HG02763 (cell line): ENCODE measurements at regions not wholly inside any gene's neighbourhood (a gene's known extent, or its start where the extent isn't known, plus 50 kb on each side); places are given as distances from the start of the nearest gene placed in this dataset.
"Not testable (repeated sequence)": the region's sequence is repeated elsewhere in the genome, so short reads cannot be mapped to it uniquely, and the experiment has no call there.

Experiments
- ATAC-seq: cut with Tn5 transposase; IDR thresholded peaks from one replicate; pipeline ENCODE4 v1.9.1; 2021; ENCODE audit warnings: mild to moderate bottlenecking, moderate library complexity; ENCODE audit not compliant: unreplicated experiment

- ATAC-seq: no peak
Observed at GRCh38 chr3:182124187-182124586, 412.5 kb downstream of the SOX2 start.

DNA sequence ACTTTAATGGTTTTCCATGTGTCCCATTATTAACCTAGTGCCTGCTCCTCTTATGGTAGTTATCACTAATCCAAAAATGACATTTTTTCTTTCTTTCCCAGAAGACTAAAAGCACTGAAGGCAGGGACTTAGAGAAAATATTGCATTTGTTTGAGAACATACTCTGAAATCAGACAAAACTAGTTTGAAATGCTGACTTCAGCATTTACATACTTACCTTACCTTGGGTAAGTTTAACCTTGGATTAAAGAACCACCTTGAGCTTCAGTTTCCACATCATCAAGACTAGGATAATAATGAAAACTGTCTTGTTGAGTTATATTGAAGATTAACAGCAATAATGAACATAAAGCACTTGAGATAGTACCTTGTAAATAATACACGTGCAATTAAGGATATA, 413.0 kb downstream of the SOX2 start:
- no peak for ATAC-seq

DNA sequence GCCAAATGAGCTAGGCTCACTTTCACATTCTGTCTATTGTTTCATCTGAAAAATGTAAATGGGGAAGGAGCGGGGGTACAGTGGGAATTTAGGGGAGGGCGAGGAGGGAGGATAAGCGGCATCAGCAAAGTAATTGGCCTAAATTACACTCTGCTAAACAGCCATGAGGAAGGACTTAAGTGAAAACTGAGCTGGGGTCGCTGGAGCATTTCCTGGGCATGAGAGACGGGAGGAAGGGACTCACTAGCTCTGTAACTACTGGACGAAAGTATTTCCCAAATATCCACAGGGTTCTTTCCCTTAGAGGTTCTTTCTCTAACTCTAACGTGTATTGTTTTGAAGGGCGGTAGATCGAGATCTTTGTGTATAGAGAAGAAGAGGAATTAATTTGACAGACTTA, 418.0 kb downstream of the SOX2 start:
- ATAC-seq: no peak

DNA sequence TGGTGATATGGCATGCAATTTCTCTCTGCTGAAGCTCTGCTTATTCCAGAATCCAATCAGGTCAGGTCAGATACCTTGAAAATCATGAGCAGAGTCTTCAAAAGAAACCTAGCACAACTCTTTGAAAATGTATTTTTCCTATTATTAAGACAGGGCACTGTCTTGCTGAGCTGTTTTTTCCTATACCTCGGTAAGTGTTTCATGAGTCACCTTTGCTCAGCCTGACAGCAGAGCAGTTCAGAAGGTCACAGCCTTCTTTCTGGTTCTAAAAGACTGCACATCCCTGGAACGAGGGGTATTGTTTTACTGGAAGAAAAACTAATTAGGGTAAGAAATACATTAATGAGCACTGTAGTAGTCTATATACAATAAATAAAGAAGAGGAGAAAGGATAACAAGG, 422.0 kb downstream of the SOX2 start:
- ATAC-seq: no peak

GRCh38 chr3:182135056-182135455, 423.3 kb downstream of the SOX2 start:
- no peak for ATAC-seq

DNA sequence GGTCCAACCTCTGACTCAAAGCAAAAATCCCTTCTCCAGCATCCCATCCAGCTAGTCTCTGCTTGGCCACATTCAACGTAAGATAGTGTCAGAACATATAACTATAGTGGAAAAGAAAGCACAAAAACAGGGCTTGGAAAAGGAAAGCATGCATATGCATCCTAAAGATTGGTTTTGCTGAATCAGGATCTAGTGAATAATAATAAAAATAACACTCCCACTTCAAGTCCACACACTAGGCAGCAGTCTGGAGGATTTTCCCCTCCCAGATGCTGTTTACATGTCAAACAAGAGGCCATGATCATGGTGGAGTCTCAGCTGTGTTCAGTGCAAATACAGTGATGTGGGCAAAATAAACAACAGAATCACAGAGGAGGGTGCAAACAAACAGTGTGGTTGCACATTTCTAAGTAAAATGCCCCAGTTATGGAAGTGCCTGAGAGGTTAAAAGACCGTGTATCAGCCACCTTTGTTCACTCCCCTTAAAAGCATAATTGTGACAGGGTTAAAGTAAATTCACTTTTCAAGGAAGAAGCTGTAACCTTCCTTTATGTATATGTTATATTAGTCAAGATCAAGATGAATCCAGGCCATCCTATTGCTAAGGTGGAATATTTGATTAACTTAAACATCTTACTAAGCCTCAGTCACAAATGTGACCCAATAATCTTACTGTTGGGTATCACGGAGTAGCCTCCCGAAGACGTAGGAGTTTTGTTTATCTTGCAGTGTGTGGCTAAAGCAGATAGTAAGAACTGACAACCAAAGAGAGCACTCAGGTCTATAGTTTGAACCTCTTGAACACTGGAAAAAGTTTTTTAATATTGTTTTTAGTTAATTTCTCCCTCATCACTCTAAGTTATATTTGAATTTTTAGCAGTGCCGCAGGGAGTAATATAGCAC, 424.5 kb downstream of the SOX2 start:
- ATAC-seq: no peak

- no peak for ATAC-seq
Observed at GRCh38 chr3:182138393-182138792, 426.7 kb downstream of the SOX2 start.

- no peak for ATAC-seq
Observed at GRCh38 chr3:182139627-182140357, 428.1 kb downstream of the SOX2 start.

- no peak for ATAC-seq
Observed at GRCh38 chr3:182142928-182143327, 431.2 kb downstream of the SOX2 start.

GRCh38 chr3:182143903-182144302, 432.2 kb downstream of the SOX2 start:
- no peak for ATAC-seq

- ATAC-seq: no peak
Observed at GRCh38 chr3:182148360-182148759, 436.6 kb downstream of the SOX2 start.

- no peak for ATAC-seq
Observed at GRCh38 chr3:182149594-182149993, 437.9 kb downstream of the SOX2 start.

DNA sequence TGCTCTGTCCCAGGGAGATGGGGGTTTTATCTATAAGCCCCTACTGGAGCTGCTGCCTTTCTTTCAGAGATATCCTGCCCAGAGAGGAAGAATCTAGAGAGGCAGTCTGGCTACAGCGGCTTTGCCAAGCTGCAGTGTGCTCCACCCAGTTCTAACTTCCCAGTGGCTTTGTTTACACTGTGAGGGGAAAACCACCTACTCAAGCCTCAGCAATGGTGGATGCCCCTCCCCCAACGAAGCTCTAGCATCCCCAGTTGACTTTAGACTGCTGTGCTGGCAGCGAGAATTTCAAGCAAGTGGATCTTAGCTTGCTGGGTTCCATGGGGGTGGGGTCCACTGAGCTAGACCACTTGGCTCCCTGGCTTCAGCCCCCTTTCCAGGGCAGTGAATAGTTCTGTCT, 444.6 kb downstream of the SOX2 start:
- ATAC-seq: not testable (repeated sequence)

GRCh38 chr3:182165234-182165633, 453.5 kb downstream of the SOX2 start:
- ATAC-seq: no peak

DNA sequence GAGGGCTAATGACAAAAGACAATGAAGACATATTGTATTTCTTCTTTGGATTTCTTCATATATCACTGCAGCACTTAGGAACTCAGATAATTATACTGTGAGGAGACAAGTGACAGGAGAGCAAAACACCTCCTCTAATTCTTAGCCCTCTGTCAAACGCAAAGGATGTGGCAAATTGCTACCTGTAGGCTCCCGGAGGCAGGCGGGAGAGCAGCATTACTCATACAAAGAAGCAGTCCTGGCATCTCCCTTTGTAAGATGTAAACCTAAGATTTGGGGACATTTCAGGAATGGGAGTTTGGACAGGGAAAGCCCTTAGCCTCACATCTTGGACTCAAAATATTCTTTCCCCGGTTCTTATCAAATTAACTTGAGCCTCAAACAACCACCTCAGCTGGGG, 460.8 kb downstream of the SOX2 start:
- ATAC-seq: no peak

DNA sequence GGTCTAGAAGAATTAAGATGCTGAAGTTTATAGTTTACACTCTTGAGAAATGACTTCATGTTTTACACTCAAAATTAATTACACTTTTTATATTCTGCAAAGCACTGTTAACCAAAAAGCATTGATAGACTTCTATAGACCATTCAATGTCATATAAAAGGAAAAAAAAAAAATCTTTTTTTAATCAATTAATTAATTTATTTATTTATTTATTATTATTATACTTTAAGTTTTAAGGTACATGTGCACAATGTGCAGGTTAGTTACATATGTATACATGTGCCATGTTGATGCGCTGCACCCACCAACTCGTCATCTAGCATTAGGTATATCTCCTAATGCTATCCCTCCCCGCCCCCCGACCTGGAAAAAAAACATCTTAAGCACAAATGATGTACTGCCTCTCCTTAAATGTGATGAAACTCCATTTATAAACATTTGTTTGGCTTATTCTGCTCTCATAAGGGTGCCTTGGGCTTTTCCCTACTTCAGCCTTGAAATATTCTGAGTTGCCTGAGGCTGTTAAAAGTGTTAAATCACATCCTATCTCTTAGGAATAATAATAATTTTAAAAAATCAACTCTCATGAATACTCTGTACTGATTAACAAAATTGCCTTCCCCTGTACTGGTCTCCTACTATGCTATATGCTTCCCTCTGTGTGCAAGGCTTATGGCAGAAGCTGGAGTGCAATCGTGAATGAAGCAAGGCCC, 466.9 kb downstream of the SOX2 start:
- ATAC-seq: no peak

GRCh38 chr3:182179631-182180030, 467.9 kb downstream of the SOX2 start:
- no peak for ATAC-seq

- ATAC-seq: no peak
Observed at GRCh38 chr3:182180654-182181385, 469.1 kb downstream of the SOX2 start.

DNA sequence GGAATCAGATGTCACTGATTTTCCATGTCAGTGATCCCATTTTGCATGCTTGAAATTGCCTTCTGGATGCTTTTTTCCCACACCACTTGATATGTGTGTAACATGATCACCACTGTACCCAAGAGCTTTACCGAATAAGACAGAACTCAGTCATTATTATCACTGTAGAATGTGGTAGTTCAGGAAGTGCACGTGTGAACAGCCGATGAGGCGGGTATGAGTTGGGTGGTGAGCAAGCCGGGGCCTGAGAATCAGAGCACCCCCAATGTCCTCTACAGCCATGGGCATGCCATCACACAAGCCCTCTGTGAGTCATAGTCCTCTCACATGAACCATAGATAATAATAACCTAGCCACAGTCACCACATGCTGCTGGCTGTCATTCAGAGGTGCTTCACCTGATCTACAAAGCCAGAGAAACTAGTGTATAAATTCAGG, 470.8 kb downstream of the SOX2 start:
- ATAC-seq: no peak

GRCh38 chr3:182183716-182184430, 472.1 kb downstream of the SOX2 start:
- no peak for ATAC-seq
